Ramos (cell line): ENCODE measurements at regions not wholly inside any gene's neighbourhood (a gene's known extent, or its start where the extent isn't known, plus 50 kb on each side); places are given as distances from the start of the nearest gene placed in this dataset.
"Not testable (repeated sequence)": the region's sequence is repeated elsewhere in the genome, so short reads cannot be mapped to it uniquely, and the experiment has no call there.

Source experiments
- in situ Hi-C: fragments of 300-500 bp; cut with MboI; formaldehyde crosslinking; loops from one replicate; pipeline ENCODE4 v1.14.3; 2022; ENCODE audit warnings: low sequenced_read_pairs; ENCODE audit not compliant: unreplicated experiment

DNA sequence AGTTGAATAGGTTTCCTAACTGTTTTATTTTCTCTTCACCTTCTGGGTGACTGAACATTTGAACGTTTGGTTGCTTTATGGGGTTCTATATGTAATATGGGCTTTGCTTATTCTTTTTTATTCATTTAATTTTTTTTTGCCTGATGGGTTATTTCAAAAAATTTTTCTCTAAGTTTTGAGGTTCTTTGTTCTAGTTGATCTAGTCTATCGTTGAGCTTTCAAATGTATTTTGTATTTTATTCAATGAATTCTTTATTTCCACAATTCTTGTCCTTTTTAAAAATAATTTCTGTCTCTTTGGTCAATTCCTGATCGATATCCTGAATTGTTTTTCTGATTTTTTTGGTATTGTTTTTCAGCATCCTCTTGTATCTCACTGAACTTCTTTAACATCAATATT, 239.5 kb upstream of the PCDH9 start:
- in situ Hi-C loops: no loop called here

- in situ Hi-C loops: no loop called here
Measured at GRCh38 chr13:67466569-67466968, 236.4 kb upstream of the PCDH9 start.

GRCh38 chr13:67464154-67464553, 234.0 kb upstream of the PCDH9 start:
- in situ Hi-C loops: no loop called here

- in situ Hi-C loops: no loop called here
Measured at GRCh38 chr13:67462098-67462497, 232.0 kb upstream of the PCDH9 start.

DNA sequence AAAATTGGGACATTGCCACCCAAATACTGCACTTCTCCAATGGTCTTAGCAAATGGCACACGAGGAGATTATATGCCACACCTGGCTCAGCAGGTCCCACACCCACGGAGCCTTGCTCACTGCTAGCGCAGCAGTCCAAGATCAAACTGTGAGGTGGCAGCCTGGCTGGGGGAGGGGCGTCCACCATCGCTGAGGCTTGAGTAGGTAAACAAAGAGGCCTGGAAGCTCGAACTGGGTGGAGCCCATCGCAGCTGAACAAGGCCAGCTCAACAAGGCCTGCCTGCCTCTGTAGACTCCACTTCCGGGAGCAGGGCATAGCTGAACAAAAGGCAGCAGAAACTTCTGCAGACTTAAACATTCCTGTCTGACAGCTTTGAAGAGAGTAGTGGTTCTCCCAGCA, 222.4 kb upstream of the PCDH9 start:
- in situ Hi-C loops: not testable (repeated sequence)

DNA sequence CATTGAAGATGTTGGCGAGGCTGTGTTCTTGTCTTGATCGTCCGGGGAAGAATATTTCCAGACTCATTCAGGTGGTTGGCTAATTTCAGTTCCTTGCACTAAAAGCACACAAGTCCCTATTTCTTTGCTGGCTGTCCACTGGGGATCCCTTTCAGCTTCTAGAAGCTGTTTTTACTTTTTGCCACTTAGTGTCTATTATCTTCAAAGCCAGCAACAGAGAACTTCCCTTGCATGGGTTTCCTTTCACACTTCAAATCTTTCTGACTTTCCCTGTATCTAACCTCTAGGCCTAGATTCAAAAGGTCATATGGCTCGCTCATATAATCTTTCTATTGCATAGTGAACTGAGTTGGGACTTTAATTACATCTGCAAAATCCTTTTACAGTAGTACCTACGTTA, 215.3 kb upstream of the PCDH9 start:
- in situ Hi-C loops: no loop called here

DNA sequence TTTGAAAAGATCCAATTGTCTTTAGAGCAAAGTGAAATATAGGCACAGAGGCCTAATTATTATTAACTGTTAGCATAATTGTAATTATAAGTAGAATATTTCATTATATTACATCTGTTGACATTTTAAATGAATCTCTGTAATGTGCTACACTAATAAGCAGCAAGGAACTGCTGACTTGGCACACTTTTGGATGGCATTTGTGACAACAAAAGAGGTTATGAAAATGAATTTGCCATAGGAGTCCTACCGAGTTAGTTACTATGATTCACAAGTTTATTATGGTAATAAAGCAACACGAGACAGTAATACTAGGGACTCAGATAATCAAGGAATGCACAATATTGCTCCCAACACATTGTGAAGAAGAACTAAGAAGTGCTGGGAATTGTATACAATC, 213.8 kb upstream of the PCDH9 start:
- in situ Hi-C loops: no loop called here

DNA sequence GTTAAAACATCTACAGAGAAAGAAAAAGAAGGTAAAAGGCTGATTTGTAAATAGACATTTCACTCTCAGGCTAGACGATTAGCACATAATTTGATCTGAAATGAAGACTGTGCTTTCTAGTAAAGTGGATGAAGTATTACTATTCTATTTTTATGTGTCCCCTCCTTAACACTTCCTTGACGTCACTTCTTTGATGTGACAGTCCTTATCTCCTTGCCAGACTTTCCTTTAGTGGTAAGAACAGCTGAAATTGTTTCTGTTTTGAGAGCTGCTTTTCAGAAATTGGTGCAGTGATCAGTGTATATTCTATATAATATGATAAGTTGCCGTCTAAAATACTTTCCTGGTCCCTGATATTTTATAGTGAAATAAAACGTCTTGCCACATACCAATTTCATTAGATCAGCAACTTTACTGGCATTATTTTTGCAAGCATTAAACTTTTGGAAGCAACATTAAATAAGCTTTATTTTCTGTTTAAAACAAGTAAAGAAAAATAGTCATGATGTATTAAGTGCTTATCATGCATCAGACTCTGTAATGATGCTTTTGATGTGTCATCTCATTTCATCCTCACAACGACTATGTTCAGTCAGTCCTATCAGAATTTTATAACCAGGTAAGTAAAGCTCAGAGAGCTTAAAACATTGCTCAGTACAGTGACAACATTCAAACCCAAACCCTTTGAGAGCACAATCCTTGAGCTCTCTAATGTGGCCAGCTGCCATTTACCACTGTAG, 210.3 kb upstream of the PCDH9 start:
- in situ Hi-C loops: no loop called here

DNA sequence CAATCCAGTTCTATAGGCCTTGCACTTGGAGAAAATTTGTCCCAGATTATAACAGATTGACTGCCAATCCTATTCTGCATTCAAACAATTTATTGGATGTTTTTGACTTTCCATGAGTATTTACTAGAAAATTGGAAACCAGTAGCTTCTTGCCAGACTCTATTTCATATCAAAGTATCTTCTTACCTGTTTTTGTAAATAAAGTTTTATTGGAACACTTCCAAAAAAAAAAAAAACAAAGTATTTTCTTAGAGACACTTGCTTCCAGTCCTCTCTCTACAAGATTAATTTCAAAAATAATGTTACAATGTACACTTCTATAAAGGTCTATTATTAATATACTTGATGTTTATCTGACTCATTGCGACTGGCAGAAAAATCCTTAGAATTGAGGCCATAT, 209.2 kb upstream of the PCDH9 start:
- in situ Hi-C loops: no loop called here

DNA sequence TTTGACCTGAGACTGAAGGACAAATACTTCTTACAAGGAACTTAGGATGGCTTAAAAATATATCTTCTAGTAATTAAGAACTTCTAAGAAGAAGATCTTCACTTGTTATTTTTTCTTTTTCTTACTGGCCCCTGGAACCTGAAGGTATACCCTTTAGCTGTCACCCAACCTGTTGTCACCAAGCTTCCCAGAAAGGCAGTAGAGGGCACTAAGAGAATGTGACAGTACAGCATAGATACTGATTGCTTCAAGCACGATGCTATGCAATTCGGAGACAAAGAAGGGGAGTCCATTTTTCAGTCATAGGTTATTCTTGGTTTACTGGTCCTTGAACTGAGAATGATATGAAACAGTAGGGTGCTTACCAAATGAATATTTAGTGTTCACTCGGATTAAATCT, 208.3 kb upstream of the PCDH9 start:
- in situ Hi-C loops: no loop called here

- in situ Hi-C loops: no loop called here
Measured at GRCh38 chr13:67437244-67437643, 207.1 kb upstream of the PCDH9 start.

DNA sequence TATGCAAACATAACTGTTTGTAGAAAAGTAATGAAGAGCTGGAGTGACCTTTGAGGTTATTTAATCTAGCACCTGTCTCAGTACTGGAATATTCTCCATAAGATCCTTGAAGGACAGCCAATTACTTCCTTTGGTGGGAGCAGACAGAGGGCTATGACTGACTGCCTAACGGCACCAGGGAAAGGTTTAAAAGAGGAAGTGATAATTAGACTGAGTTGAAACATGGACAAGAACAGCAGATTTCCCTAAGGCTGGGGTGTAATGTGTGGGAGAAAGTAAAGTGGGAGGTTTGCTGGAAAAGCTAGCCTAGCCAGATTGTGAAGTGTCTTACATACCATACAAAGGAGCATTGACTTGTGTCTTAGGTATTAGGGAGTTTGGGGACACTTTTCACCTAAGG, 191.3 kb upstream of the PCDH9 start:
- in situ Hi-C loops: no loop called here

DNA sequence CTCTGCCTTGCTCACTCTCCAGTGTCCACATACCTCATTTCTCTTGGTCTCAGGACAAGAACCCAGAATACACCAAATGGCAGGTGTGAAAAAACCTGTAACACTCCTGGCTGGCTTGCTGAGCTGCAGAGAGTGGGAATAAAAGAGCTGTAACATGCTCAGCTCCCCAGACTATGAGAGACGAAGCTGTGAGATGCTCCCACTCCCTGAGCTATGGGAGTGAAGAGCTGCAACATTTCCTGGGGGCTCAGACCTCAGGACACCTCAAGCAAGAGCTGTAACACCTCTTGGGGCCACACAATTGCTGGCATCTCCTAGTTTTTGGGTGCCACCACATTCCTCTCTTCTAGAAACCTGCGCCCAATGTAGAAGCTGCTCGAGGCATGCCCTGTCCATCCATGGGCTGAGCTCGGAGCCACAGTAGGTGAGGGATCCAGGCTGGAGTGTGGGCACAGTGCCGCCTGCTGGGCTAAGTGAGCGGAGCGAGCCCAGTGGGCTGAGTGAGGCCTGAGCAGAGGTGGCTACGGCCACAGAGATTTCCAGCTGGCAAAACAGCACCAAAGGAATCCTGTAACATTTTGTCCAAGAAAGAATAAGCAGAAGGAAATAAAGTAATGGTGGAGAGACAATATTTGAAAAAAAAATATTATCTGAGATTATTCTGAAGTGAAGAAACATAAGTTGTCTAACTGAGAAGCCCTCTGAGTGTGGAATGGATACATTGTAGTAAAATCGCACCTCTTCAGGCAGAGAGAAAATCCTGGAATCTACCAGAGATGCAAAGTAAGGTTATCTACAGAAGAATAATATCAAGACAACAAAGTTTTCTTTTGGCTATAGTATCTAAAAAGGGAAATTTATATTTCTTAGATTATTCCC, 186.2 kb upstream of the PCDH9 start:
- in situ Hi-C loops: no loop called here

GRCh38 chr13:67410645-67411044, 180.5 kb upstream of the PCDH9 start:
- in situ Hi-C loops: no loop called here

DNA sequence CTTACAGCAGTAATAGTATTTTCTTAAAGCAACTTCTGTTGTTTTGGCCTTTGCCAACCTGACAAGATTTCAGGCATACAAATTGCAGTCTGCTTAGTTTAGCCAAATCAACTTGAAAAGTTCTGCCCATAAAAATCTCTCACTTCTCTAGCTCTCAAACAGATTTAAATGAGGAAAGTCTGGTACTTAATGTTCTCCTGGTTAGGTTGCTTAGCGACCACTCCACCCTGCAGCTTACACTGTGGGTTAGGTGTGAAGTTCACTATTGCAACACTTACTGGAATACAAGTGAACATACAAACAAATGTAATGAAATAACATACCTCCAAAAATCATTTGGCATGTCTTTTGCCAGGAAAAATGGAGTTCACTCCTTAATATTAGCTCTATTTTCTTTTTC, 178.7 kb upstream of the PCDH9 start:
- in situ Hi-C loops: no loop called here

- in situ Hi-C loops: no loop called here
Measured at GRCh38 chr13:67402546-67402945, 172.4 kb upstream of the PCDH9 start.

- in situ Hi-C loops: no loop called here
Measured at GRCh38 chr13:67395577-67395976, 165.4 kb upstream of the PCDH9 start.

DNA sequence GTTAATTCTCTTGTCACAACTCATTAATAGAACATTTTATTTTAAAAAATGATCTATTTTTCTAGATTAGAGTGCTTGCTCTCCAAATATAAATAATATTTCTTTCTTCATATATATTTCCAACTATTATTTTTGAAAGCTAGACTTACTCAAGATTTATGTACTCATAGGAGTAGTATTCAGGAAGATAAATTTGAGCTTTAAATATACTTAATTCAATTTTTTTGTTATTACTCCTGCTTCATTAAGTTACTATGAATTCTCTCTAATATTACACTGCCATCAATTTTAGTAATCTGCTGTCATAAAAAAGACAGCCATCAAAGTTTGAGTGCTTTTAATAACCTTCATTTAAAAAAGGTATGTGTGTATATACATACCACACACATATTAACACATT, 161.9 kb upstream of the PCDH9 start:
- in situ Hi-C loops: no loop called here

DNA sequence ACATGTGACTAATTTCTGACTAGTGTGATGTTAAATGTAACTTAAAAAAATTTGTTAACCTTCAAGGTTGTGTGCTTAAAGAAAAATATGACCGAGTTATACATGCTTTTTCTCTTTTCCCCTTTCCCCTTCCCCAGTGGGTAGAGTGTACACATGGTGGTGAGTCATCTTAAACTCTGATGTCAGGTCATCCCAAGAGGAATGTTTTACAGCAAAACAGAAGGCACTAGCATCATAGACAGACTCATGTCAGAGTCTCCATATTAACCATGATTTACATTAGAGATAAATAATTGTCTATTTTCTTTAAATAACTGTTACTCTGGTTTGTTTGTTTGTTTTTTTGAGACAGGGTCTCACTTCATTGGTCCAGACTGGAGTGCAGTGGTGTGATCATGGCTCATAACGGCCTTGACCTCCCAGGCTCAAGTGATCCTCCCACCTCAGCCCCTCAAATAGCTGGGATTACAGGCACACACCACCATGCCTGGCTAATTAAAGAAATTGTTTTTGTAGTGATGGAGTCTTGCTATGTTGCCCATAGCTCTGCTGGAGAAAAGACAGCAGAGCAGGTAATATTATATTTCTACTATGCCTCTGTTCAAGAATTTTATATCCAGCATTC, 160.4 kb upstream of the PCDH9 start:
- in situ Hi-C loops: no loop called here

GRCh38 chr13:67389171-67389570, 159.0 kb upstream of the PCDH9 start:
- in situ Hi-C loops: no loop called here

GRCh38 chr13:67383109-67383757, 153.1 kb upstream of the PCDH9 start:
- in situ Hi-C loops: not testable (repeated sequence)
